Type B pancreatic cell (in vitro differentiated cells): ENCODE measurements at regions not wholly inside any gene's neighbourhood (a gene's known extent, or its start where the extent isn't known, plus 50 kb on each side); places are given as distances from the start of the nearest gene placed in this dataset.

Experiments used
- DNase-seq: peaks from one replicate; pipeline ENCODE4 v3.0.0; 2021; ENCODE audit warnings: mixed read lengths; ENCODE audit not compliant: unreplicated experiment; ENCODE audit errors: extremely low spot score
- H3K27ac Mint-ChIP-seq: 2 replicates; pipeline ENCODE4 v1.8.0; 2021; ENCODE audit warnings: mild to moderate bottlenecking, mixed read lengths
- H3K27me3 Mint-ChIP-seq: 2 replicates; pipeline ENCODE4 v1.8.0; 2021; ENCODE audit warnings: mixed read lengths
- H3K36me3 Mint-ChIP-seq: 2 replicates; pipeline ENCODE4 v1.8.0; 2021; ENCODE audit warnings: mixed read lengths
- H3K4me1 Mint-ChIP-seq: one replicate; pipeline ENCODE4 v1.8.0; 2021; ENCODE audit warnings: mixed read lengths; ENCODE audit not compliant: unreplicated experiment
- H3K4me3 Mint-ChIP-seq: 2 replicates; pipeline ENCODE4 v1.8.0; 2021; ENCODE audit warnings: mild to moderate bottlenecking, mixed read lengths
- H3K9me3 Mint-ChIP-seq: 2 replicates; pipeline ENCODE4 v1.8.0; 2021; ENCODE audit warnings: mixed read lengths
- TF ChIP-seq, protein P1 (sequence below): fragments of 200-600 bp; sonication (generic); conservative IDR thresholded peaks from 2 replicates; pipeline ENCODE4 v1.5.0; 2021; ENCODE audit warnings: antibody characterized with exemption, mild to moderate bottlenecking

DNA sequence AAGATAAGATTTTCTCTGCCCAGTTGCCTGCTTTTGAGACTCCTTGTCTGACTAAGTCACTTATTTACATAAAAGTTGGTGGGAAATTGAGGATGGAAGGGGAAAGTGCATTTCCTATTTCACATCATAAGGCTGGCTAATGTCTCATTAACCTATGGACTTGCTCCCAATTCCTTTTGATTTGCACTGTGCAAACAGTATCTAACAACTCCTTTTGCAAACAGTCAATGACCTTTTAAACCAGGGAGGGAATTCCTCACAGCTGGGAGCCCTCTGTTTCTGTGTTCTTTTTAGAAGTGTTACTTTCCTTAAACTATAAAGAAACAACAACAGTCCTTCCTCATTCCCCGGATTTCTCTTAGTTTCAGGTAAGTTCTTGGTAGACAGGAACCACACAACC is 272.8 kb downstream of the RND3 start:
- Mint-ChIP-seq H3K9me3 (peaks cover 5% of the 10 kb centered on the region), H3K36me3 (peaks cover 4% of the 10 kb centered on the region), H3K27me3 (no peaks in the 10 kb centered on the region), H3K4me3 (peak overlapping the region; percentile 10), H3K27ac (no peak overlapping the region), H3K4me1 (peaks cover 25% of the 10 kb centered on the region)
- DNase-seq = no peak
- TF ChIP-seq, protein P1, sequence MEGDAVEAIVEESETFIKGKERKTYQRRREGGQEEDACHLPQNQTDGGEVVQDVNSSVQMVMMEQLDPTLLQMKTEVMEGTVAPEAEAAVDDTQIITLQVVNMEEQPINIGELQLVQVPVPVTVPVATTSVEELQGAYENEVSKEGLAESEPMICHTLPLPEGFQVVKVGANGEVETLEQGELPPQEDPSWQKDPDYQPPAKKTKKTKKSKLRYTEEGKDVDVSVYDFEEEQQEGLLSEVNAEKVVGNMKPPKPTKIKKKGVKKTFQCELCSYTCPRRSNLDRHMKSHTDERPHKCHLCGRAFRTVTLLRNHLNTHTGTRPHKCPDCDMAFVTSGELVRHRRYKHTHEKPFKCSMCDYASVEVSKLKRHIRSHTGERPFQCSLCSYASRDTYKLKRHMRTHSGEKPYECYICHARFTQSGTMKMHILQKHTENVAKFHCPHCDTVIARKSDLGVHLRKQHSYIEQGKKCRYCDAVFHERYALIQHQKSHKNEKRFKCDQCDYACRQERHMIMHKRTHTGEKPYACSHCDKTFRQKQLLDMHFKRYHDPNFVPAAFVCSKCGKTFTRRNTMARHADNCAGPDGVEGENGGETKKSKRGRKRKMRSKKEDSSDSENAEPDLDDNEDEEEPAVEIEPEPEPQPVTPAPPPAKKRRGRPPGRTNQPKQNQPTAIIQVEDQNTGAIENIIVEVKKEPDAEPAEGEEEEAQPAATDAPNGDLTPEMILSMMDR = no peak

DNA sequence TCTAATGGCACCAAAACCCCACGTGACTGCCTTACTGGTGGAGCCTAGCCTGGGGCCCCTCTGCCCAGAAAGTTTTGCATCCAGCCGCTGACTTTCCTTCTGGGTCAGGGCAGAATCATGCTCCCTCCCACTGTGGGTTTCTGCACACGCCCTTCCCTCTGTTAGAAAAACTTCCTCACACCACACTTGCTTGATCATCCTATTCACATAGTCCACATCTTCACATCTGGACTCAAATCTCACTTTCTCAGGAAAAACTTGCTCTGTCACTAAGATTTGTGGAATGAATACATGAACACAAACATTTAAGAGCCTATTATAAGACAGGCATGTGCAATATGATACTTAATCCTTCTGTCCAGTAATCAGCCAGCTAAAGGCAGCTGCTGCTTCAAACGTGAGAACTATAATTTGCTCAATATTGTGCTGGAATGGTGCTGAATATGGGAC is 274.7 kb downstream of the RND3 start:
- Mint-ChIP-seq H3K9me3 (peaks cover 5% of the 10 kb centered on the region), H3K36me3 (peaks cover 4% of the 10 kb centered on the region), H3K4me3 (peak overlapping the region; percentile 53), H3K27ac (peak overlapping the region; percentile 44), H3K27me3 (no peaks in the 10 kb centered on the region), H3K4me1 (peaks cover 25% of the 10 kb centered on the region)
- TF ChIP-seq, protein P1 = no peak
- DNase-seq = no peak

GRCh38 chr2:150211164-150211631 is 276.3 kb downstream of the RND3 start:
- Mint-ChIP-seq H3K27ac (no peak overlapping the region), H3K36me3 (peaks cover 4% of the 10 kb centered on the region), H3K4me1 (peaks cover 25% of the 10 kb centered on the region), H3K27me3 (no peaks in the 10 kb centered on the region), H3K4me3 (no peak overlapping the region), H3K9me3 (peaks cover 5% of the 10 kb centered on the region)
- DNase-seq = no peak
- TF ChIP-seq, protein P1 = no peak

DNA sequence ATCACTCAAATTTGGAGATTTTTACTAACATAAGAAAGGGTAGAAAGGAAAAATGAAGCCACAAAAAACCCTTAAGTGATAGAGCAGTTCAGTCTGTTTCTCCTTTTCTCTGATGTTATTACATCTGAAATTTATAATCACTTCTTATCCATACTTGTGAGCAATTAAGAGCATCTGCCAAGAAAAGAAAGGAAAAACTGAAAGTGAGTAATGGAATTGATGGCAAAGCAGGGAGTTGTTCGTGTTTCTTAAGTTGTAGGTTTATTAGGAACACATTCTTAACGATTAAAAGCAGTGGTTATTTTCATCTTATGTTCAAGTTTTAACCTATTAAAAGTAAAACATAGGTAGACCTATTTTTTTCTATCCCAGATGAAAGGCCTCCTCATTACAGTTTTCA is 277.7 kb downstream of the RND3 start:
- TF ChIP-seq, protein P1 = no peak
- H3K27me3 Mint-ChIP-seq = no peaks in the 10 kb centered on the region
- H3K4me1 Mint-ChIP-seq = peaks cover 21% of the 10 kb centered on the region
- H3K9me3 Mint-ChIP-seq = peaks cover 5% of the 10 kb centered on the region
- H3K4me3 Mint-ChIP-seq = no peak overlapping the region
- H3K36me3 Mint-ChIP-seq = peaks cover 4% of the 10 kb centered on the region
- no peak for DNase-seq
- H3K27ac Mint-ChIP-seq = no peak overlapping the region

DNA sequence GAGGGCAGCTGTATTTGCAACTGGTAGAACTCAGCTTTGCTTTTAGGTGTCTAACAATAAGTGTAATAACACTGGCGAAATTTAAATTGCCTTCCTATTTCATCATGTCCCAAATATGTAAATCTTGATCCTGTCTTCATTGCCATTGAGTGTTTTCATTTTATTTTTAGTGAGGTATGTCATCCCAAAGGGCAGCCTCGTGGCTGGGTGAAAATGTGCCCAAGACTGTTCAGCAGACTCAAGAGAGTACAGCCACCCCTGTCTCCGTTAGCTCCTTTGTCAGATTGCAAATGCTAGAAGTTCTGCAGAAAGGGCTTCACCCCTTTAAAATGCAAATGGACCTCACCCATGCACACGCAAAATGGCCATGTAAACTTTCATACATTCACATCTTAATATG is 278.8 kb downstream of the RND3 start:
- Mint-ChIP-seq H3K9me3 (peaks cover 5% of the 10 kb centered on the region), H3K27ac (no peak overlapping the region), H3K4me3 (no peak overlapping the region), H3K27me3 (no peaks in the 10 kb centered on the region), H3K4me1 (peaks cover 17% of the 10 kb centered on the region), H3K36me3 (peaks cover 4% of the 10 kb centered on the region)
- no peak for DNase-seq
- TF ChIP-seq, protein P1 = no peak

GRCh38 chr2:150207979-150208378 is 279.5 kb downstream of the RND3 start:
- peaks cover 5% of the 10 kb centered on the region for H3K9me3 Mint-ChIP-seq
- peaks cover 13% of the 10 kb centered on the region for H3K4me1 Mint-ChIP-seq
- H3K27ac Mint-ChIP-seq = no peak overlapping the region
- TF ChIP-seq, protein P1 = no peak
- H3K36me3 Mint-ChIP-seq = peaks cover 4% of the 10 kb centered on the region
- no peaks in the 10 kb centered on the region for H3K27me3 Mint-ChIP-seq
- H3K4me3 Mint-ChIP-seq = no peak overlapping the region
- no peak for DNase-seq
